Stimulated activated CD8-positive, alpha-beta memory T cell treated with anti-CD3 and anti-CD28 coated beads, Interleukin-4, amount 100 ng/mL, for 4 hours (primary cell): ENCODE measurements at regions not wholly inside any gene's neighbourhood (a gene's known extent, or its start where the extent isn't known, plus 50 kb on each side); places are given as distances from the start of the nearest gene placed in this dataset.

ENCODE experiments used
- DNase-seq, 2 donors: peaks; one replicate each; pipeline ENCODE4 v3.0.0-alpha.2; 2020; ENCODE audit warnings: low read depth in 2 of 2, low spot score in 1 of 2

DNA sequence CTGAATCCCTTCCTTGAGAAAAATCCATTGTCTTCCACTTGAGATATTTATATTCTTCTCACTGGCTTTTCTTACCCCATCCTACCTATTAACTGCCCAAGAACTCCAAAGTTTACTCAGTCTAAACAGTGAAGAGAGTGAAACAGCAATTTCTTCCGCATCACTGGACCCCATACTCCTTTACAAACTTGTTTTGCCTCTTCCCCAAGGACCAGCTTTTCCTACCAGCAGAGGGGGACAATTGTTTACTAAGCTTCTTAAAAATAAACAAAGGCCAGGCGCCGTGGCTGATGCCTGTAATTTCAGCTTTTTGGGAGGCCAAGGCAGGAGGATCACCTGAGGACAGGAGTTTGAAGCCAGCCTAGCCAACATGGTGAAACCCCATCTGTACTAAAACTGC, 52.0 kb downstream of the LRATD1 start:
- no peak for DNase-seq

DNA sequence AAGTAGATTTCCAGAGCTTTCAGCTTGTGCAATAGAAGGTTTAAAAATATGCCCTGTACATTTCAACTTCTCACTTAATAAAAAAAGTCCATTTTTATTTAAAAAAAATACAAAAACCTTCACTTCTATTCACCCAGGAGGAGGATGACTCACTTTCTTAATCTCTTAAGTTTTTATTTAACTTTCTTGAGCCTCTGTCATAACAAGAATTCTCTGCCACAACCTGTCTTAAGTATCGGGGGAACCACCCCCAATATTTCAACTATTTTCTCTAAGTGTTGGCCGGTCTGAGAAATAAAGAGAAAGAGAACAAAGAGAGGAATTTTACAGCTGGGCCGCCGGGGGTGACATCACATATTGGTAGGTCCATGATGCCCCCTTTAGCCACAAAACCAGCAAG, 58.4 kb downstream of the LRATD1 start:
- no peak for DNase-seq

DNA sequence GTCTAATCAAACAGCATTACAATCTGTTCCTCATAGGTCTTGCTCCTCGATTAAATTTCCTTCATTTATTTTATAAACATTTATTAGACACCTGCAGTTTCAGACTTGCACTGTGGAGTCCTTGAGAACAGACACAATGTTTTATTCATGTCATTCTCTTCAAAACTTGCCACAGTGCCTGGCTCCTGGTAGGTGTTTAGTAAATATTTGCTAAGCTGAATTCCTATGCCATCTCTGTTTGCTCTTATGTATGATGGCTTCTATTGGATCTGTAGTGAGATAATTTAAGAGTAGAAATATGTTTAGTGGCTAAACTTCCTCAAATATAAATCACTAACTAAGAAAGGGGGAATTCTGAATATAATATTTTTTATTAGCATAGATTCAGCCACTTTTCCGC, 61.4 kb downstream of the LRATD1 start:
- no peak for DNase-seq

DNA sequence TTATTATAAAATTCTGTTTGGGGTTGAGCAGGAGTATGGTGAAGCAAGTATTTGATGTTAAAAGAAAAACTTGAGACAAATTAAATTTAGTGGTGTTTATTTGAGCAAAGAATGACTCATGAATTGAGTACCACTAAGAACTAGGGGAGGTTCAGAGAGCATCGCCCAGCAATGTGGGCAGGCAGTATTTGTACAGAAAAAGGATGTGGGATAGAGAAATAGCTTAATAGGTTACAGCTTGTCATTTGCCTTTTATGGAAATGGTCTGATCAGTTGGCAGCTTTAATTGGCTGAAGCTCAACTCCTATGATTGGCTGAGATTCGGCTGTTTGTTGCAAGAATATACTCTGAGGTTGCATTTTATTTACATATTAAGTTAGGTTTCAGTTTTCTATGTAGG, 68.2 kb downstream of the LRATD1 start:
- DNase-seq, result no peak

DNA sequence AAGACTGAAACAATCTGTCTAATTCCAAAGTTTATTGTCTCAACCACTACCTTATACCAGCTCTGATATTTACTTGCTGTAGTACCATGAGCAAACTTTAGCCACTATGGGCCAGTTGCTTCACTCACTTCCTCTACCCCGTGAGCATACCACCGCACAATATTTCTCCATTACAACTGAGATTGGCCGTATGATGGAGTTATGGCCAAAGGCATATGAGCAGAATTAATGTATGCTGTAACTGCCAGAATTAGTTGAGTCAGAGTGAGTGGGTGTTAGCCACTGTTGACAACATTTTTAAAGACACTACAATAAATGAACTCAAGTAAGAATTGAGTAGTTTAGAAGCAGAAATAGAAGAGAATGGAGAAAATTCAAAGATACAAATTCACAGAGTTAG, 69.7 kb downstream of the LRATD1 start:
- no peak for DNase-seq

DNA sequence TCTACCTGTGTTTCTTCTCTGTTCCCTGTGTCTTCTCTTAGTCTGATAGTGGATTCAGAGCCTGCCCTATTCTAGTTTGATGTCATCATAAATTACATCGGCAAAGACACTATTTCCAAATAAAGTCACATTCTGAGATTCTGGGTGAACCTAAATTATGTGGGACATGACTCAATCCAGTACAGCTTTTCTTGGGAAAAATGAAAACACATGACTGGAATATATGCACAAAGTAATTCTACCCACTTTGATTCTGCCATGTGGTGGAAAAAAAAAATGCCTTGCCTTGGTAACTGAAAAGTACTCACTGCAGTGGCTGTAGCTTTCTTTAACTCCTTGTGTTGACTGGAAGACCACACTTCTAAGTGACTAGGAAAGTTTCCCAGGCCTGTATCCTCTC, 73.7 kb downstream of the LRATD1 start:
- no peak for DNase-seq

DNA sequence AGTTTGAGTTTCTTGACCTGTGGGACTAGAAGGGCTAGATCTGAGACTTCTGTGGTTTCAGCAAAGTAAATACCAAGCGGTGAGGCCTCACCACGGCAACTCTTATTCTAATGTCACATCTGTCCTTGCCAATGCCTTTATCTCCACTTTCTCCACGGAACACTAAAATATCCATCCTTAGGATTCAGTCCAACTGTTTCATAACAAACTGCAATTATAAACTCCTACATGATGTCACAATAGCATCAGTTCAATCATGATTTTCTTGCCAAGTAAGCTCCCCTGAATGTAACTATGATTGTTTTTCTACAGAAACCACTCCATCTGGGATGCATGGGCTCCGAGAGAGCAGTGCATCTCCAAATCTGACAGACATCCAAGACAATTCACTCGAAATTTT, 79.6 kb downstream of the LRATD1 start:
- no peak for DNase-seq

DNA sequence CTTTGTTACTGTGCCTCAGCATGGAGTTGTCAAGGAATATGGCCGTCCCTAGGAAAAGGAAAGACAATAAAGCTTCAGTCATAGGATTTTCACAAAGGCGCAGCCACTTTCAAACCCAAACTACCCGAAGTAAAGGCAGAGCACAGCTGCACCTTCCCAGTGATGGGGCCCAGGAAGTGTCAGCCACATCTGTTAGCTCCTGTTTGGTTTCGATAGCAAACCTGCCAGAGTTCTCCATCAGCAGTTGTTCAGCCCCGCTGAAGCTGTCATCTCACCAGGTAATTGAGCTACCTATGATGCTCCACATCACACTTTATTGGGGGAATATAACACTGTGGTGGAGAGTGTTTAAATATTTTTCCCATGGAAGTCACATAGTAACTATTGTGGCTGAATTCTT, 80.7 kb downstream of the LRATD1 start:
- no peak for DNase-seq

DNA sequence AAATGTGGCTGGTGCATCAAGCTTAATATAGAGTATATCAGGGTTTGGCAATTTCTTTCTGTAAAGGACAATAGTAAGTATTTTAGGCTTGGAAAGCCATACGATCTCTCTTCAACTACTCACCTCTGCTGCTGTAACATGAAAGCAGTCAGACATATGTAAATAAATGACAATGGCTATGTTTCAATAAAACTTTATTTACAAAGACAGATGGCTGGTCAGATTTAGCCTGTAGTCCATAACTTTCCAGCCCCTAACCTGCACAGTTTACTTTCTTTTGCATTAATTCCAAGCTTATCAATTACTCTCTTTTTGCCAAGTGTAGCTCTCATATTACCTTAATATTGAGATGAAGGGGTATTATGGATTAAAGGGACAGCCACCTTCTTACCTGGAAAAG, 83.1 kb downstream of the LRATD1 start:
- no peak for DNase-seq

DNA sequence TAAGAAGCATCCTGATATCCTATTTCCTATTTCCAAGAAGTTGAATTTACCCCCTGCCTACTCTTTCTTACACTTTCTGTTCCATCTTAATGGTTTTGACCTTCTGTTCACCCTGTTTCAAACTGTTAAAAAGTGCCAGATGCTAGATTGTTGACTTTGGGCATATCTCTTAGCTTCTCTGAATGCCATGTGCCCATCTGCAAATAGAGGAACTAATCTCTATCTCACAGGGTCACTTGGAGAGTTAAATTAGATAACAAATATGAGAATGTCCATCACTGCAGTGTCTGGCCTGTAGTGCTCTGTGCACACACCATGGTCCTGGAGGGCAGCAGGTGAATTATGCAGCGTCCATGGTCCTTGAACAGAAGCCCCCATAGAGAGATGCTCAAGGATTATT, 83.8 kb downstream of the LRATD1 start:
- DNase-seq, result no peak

DNA sequence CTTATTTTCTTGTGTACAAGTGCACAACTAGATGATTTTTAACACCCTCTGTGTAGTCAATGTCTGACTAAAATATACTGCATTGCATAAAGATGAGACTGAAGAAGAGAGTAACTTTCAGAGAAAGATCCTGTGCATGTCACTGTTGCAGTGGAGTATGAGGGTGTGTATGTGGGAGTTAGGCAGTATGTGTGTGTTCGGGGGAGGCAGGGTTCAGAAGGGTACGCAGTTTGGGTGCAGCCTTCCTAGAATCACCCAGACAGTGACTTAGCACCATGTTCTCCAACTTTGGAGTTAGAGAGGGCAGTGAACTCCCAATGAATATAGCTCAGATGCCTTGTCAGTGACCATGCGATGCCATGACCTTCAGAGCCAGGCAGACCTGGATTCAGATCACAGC, 84.6 kb downstream of the LRATD1 start:
- DNase-seq, result no peak

DNA sequence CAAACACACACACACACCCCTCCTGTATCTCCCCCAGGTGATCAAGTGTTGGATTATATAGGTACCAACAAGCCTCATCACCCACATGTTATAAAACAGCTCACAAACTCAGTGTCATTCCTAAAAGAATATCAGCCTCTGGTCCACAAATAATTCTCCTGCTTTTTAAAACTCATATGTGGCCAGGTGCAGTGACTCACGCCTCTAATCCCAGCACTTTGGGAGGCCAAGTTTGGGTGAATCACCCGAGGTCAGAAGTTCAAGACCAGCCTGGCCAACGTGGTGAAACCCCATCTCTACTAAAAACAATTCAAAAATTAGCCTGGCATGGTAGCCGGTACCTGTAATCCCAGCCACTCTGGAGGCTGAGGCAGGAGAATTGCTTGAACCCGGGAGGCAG, 87.8 kb downstream of the LRATD1 start:
- DNase-seq, result no peak

DNA sequence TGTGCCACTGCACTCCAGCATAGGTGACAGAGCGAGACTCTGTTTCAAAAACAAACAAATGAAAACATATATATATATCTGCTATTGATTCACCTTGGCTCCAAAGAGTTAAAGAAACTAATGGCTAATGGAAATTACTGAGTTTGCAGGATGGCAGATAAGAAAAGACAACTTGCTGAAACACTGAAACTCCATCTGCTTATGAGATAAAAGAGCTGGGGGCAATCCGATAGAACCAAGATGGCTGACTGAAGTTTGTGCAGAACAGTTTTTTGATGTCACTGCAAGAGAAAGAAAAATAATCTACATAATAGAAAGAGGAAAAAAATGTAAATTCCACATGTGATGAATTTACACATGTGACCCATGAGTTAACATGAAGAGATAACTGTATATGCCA, 88.2 kb downstream of the LRATD1 start:
- no peak for DNase-seq

DNA sequence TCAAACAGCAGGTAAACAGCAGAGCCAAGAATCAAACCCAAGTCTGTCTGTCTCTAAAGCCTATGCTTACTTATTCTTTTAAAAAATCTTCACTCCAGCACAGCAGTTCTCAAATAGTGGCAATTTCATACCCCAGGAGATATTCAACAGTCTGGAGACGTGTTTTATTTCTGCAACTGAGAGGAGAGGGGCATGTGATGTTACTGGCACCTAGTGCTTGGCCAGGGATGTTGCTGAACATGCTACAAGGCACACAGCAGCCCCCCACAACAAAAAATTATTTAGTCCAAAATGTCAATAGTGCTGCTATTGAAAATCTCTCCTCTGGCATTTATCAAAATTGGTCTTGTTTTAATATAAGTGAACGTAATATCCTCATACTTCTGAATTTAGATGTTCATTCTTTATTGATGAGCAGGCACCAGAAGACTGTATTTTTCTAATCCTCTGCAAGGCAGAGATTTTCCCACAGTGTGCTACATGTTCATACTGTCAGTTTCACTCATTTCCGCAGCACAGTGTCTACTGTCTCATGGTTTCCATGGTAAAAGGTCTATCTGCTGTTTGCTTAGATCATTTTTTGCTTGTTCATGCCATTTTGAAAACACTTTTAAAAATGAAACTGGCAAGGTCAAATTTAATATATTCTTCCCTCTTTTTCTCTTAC, 90.5 kb downstream of the LRATD1 start:
- DNase-seq, result no peak

DNA sequence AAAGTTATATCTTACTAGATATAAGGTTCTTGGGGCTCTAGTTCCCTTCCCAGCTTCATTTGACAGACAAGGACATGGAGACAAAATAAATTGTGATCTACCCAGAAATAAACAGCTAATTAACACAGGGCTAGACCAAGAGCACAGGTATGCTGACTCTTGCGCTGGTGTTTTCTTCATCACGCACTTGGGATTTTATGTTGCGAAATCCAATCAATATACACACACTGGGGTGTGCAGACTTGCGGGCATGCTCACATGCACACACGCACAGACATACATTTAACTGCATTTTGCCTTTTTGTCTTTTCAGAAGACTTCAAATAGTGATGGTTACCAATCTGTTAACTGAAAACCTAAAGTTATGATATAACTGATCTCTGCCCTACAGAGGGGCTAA, 91.2 kb downstream of the LRATD1 start:
- no peak for DNase-seq

DNA sequence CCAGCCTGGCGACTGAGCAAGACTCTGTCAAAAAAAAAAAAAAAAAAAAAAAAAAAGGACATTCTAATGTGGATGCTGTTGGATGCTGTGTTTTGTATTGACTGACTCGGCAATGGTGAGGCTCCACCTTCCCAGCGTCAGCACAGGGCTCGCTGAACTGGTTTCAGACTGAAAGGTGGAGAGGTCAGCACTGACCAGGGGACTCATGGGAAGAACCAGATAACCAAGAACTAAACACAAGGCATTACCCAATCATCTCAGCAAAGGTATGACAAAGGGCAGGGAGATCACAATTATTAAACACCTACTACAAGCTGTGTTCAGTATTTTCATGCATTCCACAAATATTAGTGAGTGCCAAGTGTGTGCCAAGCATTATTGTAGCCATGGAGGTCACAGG, 103.2 kb downstream of the LRATD1 start:
- no peak for DNase-seq

DNA sequence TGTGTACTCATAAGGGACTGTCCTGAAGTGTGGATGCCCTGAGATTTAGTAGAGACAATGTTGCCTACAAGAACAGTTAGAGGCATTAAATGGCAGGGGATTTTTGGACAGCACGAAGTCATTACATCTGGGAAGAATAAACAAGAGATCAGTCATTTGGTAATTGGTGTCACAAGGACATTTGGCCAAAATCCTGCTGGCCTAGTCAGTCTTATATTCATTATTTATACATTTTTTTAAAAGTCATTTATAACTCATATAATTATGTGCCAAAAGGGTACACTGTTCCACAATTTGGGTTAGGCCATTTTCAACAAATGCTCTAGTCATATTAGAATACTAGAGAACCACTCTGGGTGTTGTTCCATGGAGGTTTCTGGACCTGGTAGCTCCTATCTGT, 104.7 kb downstream of the LRATD1 start:
- DNase-seq, result no peak

DNA sequence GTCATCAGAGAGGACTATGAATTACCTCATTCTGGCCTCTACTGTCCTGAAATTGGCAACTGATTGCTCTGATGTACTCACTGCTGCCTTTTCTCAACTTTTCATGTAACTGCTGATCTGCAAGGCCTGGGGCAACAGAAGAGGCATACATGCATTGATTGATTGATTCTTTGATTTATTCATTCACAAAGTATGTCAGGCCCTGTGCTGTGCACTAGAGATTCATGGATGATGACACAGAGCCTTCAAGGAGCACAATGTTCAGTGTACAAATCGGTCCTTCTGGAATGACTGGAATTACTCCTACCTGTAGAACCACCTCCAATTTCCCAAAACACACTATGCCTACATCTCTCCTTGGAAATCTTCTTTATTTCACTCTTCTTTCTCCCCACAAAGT, 111.3 kb downstream of the LRATD1 start:
- DNase-seq, result no peak

DNA sequence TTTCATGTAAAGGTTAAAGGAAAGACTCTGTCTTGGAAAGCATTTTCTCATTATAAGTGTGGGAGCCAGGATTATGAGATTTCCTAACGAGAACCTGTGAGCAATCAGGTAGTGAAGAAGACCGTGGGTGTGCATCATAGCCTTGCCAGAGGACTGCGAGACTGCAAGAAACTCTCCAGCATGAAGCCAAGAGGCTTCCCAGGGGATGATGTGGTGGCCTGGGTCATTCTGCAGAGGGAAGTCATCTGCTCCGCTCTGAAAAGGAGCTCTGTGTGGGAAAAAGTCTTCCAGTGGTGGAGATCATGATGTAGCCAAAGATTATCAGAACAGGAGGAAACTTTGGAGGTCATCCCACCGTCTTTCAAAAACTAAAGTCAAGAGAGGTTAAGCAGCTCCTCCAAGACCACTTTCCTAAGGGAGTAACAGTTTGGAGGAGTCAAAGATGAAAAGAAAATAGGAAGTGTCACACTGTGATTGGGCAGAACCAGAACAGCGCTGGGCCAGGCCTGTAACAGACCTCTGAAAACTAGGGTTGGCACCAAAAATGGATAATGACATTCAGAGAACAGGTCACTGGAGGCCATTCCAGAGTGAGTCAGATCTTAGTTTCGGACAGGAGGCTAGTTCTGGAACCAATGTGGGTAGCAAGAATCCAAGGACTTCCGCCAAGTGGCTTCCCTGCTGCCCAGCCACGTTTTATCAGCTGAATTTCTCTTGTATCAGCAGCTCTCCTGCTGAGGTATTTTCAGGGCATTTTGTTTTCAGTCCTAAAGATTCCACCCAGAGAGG, 113.0 kb downstream of the LRATD1 start:
- no peak for DNase-seq

DNA sequence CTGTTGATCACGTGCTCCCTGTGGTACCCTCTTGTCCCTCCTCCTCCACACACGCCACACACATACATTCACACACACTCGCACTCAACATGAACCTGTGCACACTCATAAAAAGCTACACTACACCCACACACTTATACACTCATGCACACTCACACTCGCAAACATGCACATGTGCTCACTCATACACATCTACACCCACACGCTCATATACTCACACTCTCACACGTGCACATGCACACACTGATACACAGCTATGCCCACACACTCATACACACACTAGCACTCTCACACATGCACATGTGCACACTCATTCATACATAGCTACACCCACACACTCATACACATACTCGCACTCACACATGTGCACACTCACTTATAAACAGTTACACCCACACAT, 113.6 kb downstream of the LRATD1 start:
- no peak for DNase-seq

DNA sequence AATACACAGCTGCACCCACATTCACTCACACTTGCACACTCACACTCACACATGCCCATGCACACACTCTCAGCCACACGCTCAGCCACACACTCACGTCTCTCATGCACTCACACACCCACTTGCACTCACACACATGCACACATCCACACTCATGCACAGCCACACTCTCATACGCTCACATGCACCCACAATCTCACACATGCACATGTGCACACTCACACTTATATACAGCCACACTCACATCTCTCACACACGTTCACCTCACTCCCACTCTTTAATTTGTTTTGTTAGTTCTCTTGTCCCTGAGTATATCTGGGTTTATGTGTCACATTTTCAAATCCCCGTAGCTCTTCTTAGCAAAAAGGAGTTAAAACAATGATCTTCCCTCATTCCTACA, 114.9 kb downstream of the LRATD1 start:
- DNase-seq, result no peak

DNA sequence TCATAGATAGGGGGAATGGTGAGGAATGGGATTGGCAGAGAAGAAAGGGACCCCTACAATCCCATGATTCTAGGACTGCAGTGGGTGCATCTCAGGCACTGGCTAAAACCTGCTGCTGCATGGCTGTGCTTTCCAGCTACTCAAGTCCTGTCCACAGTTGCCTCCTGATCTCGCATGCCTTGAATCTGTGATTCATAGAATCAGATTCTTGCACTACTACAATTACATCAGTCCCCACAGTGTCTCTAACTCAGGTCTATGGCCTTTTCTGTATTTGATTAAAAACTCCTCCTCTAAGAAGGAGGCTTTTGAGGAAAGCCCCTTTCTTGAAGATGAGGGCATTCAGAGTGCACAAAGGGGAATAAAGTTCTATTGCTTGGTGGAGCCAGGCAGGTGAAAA, 117.4 kb downstream of the LRATD1 start:
- no peak for DNase-seq

DNA sequence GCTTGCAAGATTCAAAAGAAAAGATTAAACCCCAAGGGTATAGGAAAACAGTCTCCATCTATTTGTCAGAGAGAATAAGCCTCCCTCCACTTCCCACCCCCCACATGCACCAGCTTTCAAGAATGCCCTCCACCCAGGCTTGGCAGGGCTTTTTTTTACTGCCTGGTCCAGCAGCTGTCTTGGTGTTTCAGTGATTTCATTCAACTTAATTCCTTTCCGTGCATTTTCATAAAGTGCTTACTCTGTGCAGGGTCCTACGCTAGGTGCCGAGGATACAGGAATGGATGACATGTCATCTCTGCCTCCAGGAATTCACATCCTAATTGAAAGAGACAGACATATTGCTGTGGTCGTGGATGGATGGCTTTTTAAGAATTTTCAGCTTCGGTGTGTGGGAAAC, 117.9 kb downstream of the LRATD1 start:
- DNase-seq, result no peak
